ENCODE measurements at regions not wholly inside any gene's neighbourhood (a gene's known extent, or its start where the extent isn't known, plus 50 kb on each side); places are given as distances from the start of the nearest gene placed in this dataset.
"Not testable (repeated sequence)": the region's sequence is repeated elsewhere in the genome, so short reads cannot be mapped to it uniquely, and the experiment has no call there.

DNA sequence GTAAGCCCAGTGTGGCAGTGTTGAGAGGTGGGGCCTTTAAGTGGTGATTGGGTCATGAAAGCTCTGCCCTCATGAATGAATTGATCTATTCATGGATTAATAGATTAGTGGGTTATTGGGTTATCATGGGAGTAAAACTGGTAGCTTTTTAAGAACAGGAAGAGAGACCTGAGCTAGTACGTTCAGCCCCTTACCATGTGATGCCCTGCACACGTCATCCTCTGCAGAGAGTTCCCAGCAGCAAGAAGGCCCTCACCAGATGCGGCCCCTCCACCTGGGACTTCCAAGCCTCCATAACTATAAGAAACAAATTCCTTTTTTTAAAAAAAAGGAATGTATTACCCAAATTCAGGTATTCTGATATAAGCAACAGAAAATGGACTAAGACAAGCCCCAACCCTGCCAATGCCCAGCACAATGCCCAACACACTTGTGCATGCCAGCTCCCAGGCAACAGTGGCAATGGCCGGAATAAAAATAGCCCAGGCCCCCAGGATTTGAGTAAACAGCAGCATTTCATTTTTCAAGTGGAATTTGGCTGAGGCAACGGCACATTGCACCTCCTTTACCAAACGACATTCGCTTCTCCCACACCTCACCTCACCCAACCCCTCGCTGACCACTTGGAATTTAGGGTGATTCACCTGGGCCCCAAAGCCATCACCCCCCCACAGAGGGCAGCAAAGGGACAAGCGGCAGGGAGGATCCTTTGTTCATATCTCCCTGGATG lies 215.9 kb downstream of the TOMM20 start:
- TF ChIP-seq, protein P1, sequence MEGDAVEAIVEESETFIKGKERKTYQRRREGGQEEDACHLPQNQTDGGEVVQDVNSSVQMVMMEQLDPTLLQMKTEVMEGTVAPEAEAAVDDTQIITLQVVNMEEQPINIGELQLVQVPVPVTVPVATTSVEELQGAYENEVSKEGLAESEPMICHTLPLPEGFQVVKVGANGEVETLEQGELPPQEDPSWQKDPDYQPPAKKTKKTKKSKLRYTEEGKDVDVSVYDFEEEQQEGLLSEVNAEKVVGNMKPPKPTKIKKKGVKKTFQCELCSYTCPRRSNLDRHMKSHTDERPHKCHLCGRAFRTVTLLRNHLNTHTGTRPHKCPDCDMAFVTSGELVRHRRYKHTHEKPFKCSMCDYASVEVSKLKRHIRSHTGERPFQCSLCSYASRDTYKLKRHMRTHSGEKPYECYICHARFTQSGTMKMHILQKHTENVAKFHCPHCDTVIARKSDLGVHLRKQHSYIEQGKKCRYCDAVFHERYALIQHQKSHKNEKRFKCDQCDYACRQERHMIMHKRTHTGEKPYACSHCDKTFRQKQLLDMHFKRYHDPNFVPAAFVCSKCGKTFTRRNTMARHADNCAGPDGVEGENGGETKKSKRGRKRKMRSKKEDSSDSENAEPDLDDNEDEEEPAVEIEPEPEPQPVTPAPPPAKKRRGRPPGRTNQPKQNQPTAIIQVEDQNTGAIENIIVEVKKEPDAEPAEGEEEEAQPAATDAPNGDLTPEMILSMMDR (IDR thresholded peaks at IDR 0.05): no peak
- no peak for TF ChIP-seq EZH2 (IDR thresholded peaks at IDR 0.05; ENCODE audit: borderline replicate concordance, insufficient read depth, low read depth, low read length, poor library complexity, severe bottlenecking)
- Histone ChIP-seq H3K36me3 (replicated peaks in 1 of 2; ENCODE audit: control extremely low read depth in 1 of 2, control insufficient read depth in 1 of 2, extremely low read depth in 1 of 2, insufficient read depth in 2 of 2, low read length in 1 of 2) (no peaks in the 10 kb centered on the region), H3K9ac (ENCODE audit: low read length) (no peak overlapping the region), H3K4me3 (ENCODE audit: control extremely low read depth in 1 of 5, extremely low read depth in 1 of 5, insufficient read depth in 1 of 5, low read depth in 2 of 5, low read length in 4 of 5) (no peak overlapping the region), H3K27ac (ENCODE audit: low read length in 2 of 2) (no peak overlapping the region), H3K4me1 (ENCODE audit: control insufficient read depth in 2 of 2, insufficient read depth in 2 of 2, low read length in 2 of 2) (no peaks in the 10 kb centered on the region), H3K27me3 (replicated peaks in 1 of 4; ENCODE audit: control extremely low read depth in 1 of 4, control insufficient read depth in 3 of 4, insufficient read depth in 4 of 4, low read length in 3 of 4) (no peaks in the 10 kb centered on the region), H3K4me2 (replicated peaks; ENCODE audit: low read depth, low read length, poor library complexity, severe bottlenecking) (no peak overlapping the region), H2AFZ (ENCODE audit: insufficient read depth, low read depth, low read length, poor library complexity, severe bottlenecking) (no peak overlapping the region), H3K9me3 (ENCODE audit: control extremely low read depth in 1 of 3, control insufficient read depth in 2 of 3, insufficient read depth in 1 of 3, low read length in 2 of 3) (no peaks in the 10 kb centered on the region), H3K79me2 (ENCODE audit: control insufficient read depth, insufficient read depth, low read length) (no peaks in the 10 kb centered on the region), H4K20me1 (ENCODE audit: control insufficient read depth, insufficient read depth, low read length, poor library complexity, severe bottlenecking) (no peaks in the 10 kb centered on the region)
- POLR2A ChIA-PET: no interaction called here
- H3K9me3 Mint-ChIP-seq (ENCODE audit: insufficient read depth): no peaks in the 10 kb centered on the region
- no peaks in the 10 kb centered on the region for H3K27me3 Mint-ChIP-seq
- CTCF ChIA-PET: interaction anchor here (0.8 to 1.4 kb wide), 2 partner anchors 18 to 82 kb away, joined by 3 to 4 read pairs; no protein-coding TSS in a partner anchor
- H3K27ac Mint-ChIP-seq: no peak overlapping the region
- DNase-seq (no peak), ATAC-seq (ENCODE audit: low read depth) (no peak)
- no peak overlapping the region for H3K4me3 Mint-ChIP-seq
- peaks cover 10% of the 10 kb centered on the region for H3K4me1 Mint-ChIP-seq
- WGBS (ENCODE audit: insufficient coverage): 88% methylated on average over 5 of the region's 9 CpGs
- intact Hi-C loops (cut with micrococcal nuclease): no loop called here

DNA sequence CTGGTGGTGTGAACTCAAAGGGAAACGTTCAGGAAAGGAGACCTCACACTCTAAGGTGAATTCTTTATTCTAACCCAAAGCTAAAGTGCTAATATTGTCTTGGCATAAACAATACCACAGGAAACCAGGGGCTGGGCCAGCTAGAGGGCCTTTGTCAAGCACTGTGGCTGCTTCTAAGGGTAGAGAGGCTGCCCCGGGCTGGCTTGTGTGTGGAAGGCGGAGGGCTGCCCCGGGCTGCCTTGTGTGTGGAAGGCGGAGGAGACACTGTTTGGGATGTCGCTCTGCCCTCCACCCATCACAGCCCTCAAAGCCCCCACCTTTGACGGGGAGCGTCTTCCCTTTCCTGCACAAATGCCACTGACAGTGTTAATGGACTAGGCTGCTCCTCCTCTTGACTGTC lies 216.8 kb downstream of the TOMM20 start:
- H3K9me3 Mint-ChIP-seq (ENCODE audit: insufficient read depth): no peaks in the 10 kb centered on the region

DNA sequence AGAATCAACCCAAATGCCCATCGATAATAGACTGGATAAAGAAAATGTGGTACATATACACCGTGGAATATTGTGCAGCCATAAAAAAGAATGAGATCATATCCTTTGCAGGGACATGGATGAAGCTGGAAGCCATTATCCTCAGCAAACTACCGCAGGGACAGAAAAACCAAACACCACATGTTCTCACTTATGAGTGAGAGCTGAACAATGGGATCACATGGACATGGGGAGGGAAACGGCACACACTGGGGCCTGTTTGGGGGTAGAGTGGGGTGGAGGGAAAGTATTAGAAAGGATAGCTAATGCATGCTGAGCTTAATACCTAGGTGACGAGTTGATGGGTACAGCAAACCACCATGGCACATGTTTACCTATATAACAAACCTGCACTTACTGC lies 217.5 kb downstream of the TOMM20 start:
- H3K27me3 ChIP-seq (replicated peaks in 1 of 4; ENCODE audit: control extremely low read depth in 1 of 4, control insufficient read depth in 3 of 4, insufficient read depth in 4 of 4, low read length in 3 of 4); H3K9ac ChIP-seq (ENCODE audit: low read length); DNase-seq; H4K20me1 ChIP-seq (ENCODE audit: control insufficient read depth, insufficient read depth, low read length, poor library complexity, severe bottlenecking); CTCF ChIA-PET; H3K27ac Mint-ChIP-seq; H3K27me3 Mint-ChIP-seq; H3K9me3 ChIP-seq (ENCODE audit: control extremely low read depth in 1 of 3, control insufficient read depth in 2 of 3, insufficient read depth in 1 of 3, low read length in 2 of 3); H2AFZ ChIP-seq (ENCODE audit: insufficient read depth, low read depth, low read length, poor library complexity, severe bottlenecking); H3K4me2 ChIP-seq (replicated peaks; ENCODE audit: low read depth, low read length, poor library complexity, severe bottlenecking); POLR2A ChIA-PET; intact Hi-C loops (cut with micrococcal nuclease); H3K4me3 ChIP-seq (ENCODE audit: control extremely low read depth in 1 of 5, extremely low read depth in 1 of 5, insufficient read depth in 1 of 5, low read depth in 2 of 5, low read length in 4 of 5); H3K9me3 Mint-ChIP-seq (ENCODE audit: insufficient read depth); H3K79me2 ChIP-seq (ENCODE audit: control insufficient read depth, insufficient read depth, low read length); H3K36me3 ChIP-seq (replicated peaks in 1 of 2; ENCODE audit: control extremely low read depth in 1 of 2, control insufficient read depth in 1 of 2, extremely low read depth in 1 of 2, insufficient read depth in 2 of 2, low read length in 1 of 2); H3K27ac ChIP-seq (ENCODE audit: low read length in 2 of 2); ATAC-seq (ENCODE audit: low read depth); H3K4me3 Mint-ChIP-seq; H3K4me1 ChIP-seq (ENCODE audit: control insufficient read depth in 2 of 2, insufficient read depth in 2 of 2, low read length in 2 of 2); H3K4me1 Mint-ChIP-seq: not testable (repeated sequence)
- WGBS (ENCODE audit: insufficient coverage): no CpG with 5 or more reads among the region's 5 CpGs

More for the DNA sequence above, 216.8 kb downstream of the TOMM20 start:
- H3K9me3 ChIP-seq (ENCODE audit: control extremely low read depth in 1 of 3, control insufficient read depth in 2 of 3, insufficient read depth in 1 of 3, low read length in 2 of 3): no peaks in the 10 kb centered on the region
- no peaks in the 10 kb centered on the region for H3K36me3 ChIP-seq (replicated peaks in 1 of 2; ENCODE audit: control extremely low read depth in 1 of 2, control insufficient read depth in 1 of 2, extremely low read depth in 1 of 2, insufficient read depth in 2 of 2, low read length in 1 of 2)
- no peak for TF ChIP-seq EZH2 (IDR thresholded peaks at IDR 0.05; ENCODE audit: borderline replicate concordance, insufficient read depth, low read depth, low read length, poor library complexity, severe bottlenecking)
- TF ChIP-seq, protein P1 (IDR thresholded peaks at IDR 0.05): no peak
- H3K79me2 ChIP-seq (ENCODE audit: control insufficient read depth, insufficient read depth, low read length): no peaks in the 10 kb centered on the region
- no peaks in the 10 kb centered on the region for H3K27me3 Mint-ChIP-seq
- H4K20me1 ChIP-seq (ENCODE audit: control insufficient read depth, insufficient read depth, low read length, poor library complexity, severe bottlenecking): no peaks in the 10 kb centered on the region
- no peak overlapping the region for H3K27ac ChIP-seq (ENCODE audit: low read length in 2 of 2)
- H3K27ac Mint-ChIP-seq: no peak overlapping the region
- no peak overlapping the region for H3K4me3 ChIP-seq (ENCODE audit: control extremely low read depth in 1 of 5, extremely low read depth in 1 of 5, insufficient read depth in 1 of 5, low read depth in 2 of 5, low read length in 4 of 5)
- no peak overlapping the region for H2AFZ ChIP-seq (ENCODE audit: insufficient read depth, low read depth, low read length, poor library complexity, severe bottlenecking)
- DNase-seq (no peak), ATAC-seq (ENCODE audit: low read depth) (no peak)
- H3K4me3 Mint-ChIP-seq: no peak overlapping the region
- no peaks in the 10 kb centered on the region for H3K27me3 ChIP-seq (replicated peaks in 1 of 4; ENCODE audit: control extremely low read depth in 1 of 4, control insufficient read depth in 3 of 4, insufficient read depth in 4 of 4, low read length in 3 of 4)
- CTCF ChIA-PET: no interaction called here
- no peak overlapping the region for H3K9ac ChIP-seq (ENCODE audit: low read length)
- WGBS (ENCODE audit: insufficient coverage): 53% methylated on average over 5 of the region's 8 CpGs
- H3K4me1 ChIP-seq (ENCODE audit: control insufficient read depth in 2 of 2, insufficient read depth in 2 of 2, low read length in 2 of 2): no peaks in the 10 kb centered on the region
- H3K4me2 ChIP-seq (replicated peaks; ENCODE audit: low read depth, low read length, poor library complexity, severe bottlenecking): no peak overlapping the region
- POLR2A ChIA-PET: interaction anchor here (0.6 kb wide), 1 partner anchor 124 kb away, joined by 4 read pairs; no protein-coding TSS in a partner anchor
- peaks cover 10% of the 10 kb centered on the region for H3K4me1 Mint-ChIP-seq
- intact Hi-C loops (cut with micrococcal nuclease): no loop called here
